ENCODE measurements at regions not wholly inside any gene's neighbourhood (a gene's known extent, or its start where the extent isn't known, plus 50 kb on each side); places are given as distances from the start of the nearest gene placed in this dataset.
"Not testable (repeated sequence)": the region's sequence is repeated elsewhere in the genome, so short reads cannot be mapped to it uniquely, and the experiment has no call there.

DNA sequence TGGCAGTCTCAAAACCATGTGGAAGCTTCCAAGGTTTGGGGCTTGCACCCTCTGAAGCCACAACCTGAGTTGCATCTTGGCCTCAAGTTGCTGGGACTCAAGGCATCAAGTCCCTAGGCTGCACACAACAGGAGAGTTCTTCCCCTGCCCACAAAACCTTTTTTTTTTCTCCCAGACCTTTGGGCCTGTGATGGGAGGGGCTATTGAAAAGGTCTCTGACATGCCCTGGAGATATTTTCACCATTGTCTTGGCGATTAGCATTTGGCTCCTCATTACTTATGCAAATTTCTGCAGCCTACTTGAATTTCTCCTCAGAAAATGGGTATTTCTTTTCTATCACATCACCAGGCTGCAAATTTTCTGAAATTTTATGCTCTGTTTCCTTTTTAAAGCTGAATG is 349.5 kb upstream of the EDA2R start:
- in situ Hi-C loops (cut with MboI), result no loop called here
- no peaks in the 10 kb centered on the region for H3F3A ChIP-seq (ENCODE audit: insufficient read depth)
- no peak for DNase-seq
- H3K4me3 ChIP-seq, result no peak overlapping the region
- no peaks in the 10 kb centered on the region for H3K79me2 ChIP-seq (ENCODE audit: insufficient read depth)
- WGBS, 2 experiments (ENCODE audit: low coverage in 1 of 2, low lambda C conversion rate in 2 of 2, missing lambda C conversion rate in 2 of 2), result 0 to 27% methylated on average over 1 of the region's 1 CpG
- H2AFZ ChIP-seq, result no peak overlapping the region
- H3K27ac ChIP-seq, result no peak overlapping the region
- TF ChIP-seq EZH2 (IDR thresholded peaks at IDR 0.05; ENCODE audit: insufficient read depth, poor library complexity, severe bottlenecking) (no peak), EZH2phosphoT487 (IDR thresholded peaks at IDR 0.05; ENCODE audit: insufficient read depth, low read depth) (no peak)
- H3K36me3 ChIP-seq (ENCODE audit: low read depth), result no peaks in the 10 kb centered on the region
- no peaks in the 10 kb centered on the region for H4K20me1 ChIP-seq (ENCODE audit: insufficient read depth)
- H3K9ac ChIP-seq, result no peak overlapping the region
- no peak overlapping the region for H3K4me2 ChIP-seq (ENCODE audit: unreplicated experiment)
- no peaks in the 10 kb centered on the region for H3K9me3 ChIP-seq (ENCODE audit: low read depth)
- no peaks in the 10 kb centered on the region for H3K4me1 ChIP-seq (ENCODE audit: insufficient read depth)
- no peaks in the 10 kb centered on the region for H3K9me2 ChIP-seq (ENCODE audit: insufficient read depth)
- H3K27me3 ChIP-seq (replicated peaks; ENCODE audit: insufficient read depth), result no peaks in the 10 kb centered on the region

DNA sequence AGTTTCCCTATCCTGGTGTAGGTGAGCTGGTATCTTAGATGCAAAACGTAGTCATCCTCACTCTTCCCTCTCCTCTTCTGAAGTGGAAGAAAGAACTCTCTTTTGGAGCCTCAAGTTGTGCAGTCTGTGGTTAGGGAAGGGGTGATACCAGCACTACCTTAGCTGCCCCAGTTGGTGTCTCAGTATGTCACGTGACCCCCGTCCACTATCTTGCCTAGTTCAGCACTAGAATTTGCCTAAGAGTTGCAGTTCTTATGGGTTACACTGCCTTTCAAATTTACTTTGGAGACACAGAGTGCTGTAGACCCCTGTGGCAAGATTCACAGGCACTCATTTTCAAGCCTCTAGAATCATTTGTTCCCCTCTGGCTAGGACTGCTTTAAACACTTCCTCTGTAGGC is 322.8 kb upstream of the EDA2R start:
- TF ChIP-seq EZH2 (IDR thresholded peaks at IDR 0.05; ENCODE audit: insufficient read depth, poor library complexity, severe bottlenecking) (no peak), EZH2phosphoT487 (IDR thresholded peaks at IDR 0.05; ENCODE audit: insufficient read depth, low read depth) (no peak)
- WGBS, 2 experiments (ENCODE audit: low coverage in 1 of 2, low lambda C conversion rate in 2 of 2, missing lambda C conversion rate in 2 of 2), result 25 to 44% methylated on average over 2 to 3 of the region's 3 CpGs
- Histone ChIP-seq H3K9me3 (ENCODE audit: low read depth) (no peaks in the 10 kb centered on the region), H3K4me1 (ENCODE audit: insufficient read depth) (no peaks in the 10 kb centered on the region), H3F3A (ENCODE audit: insufficient read depth) (no peaks in the 10 kb centered on the region), H3K4me2 (ENCODE audit: unreplicated experiment) (no peak overlapping the region), H2AFZ (no peak overlapping the region), H3K9me2 (ENCODE audit: insufficient read depth) (no peaks in the 10 kb centered on the region), H3K79me2 (ENCODE audit: insufficient read depth) (no peaks in the 10 kb centered on the region), H4K20me1 (ENCODE audit: insufficient read depth) (no peaks in the 10 kb centered on the region), H3K36me3 (ENCODE audit: low read depth) (no peaks in the 10 kb centered on the region), H3K27ac (no peak overlapping the region), H3K27me3 (replicated peaks; ENCODE audit: insufficient read depth) (no peaks in the 10 kb centered on the region), H3K4me3 (no peak overlapping the region), H3K9ac (no peak overlapping the region)
- DNase-seq, result no peak
- in situ Hi-C loops (cut with MboI), result no loop called here

DNA sequence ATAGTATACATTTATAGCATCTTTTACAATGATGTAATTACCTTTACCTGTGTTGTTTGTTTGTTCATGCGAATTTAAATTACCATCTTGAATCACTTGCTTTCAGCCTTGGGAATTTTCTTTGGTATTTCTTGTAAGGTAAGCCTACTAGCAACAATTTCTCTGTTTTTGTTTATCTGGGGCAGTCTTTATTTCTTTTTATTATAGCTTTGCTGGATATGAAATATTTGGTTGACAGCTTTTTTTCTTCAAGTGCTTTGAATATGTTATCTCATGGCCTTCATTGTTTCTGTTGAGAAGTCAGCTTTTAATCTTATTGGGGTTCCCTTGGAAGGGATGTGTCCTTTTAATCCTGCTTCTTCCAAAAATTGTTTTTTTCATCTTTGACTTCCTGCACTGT is 292.8 kb upstream of the EDA2R start:
- H3K27ac ChIP-seq, result no peak overlapping the region
- no peaks in the 10 kb centered on the region for H3K27me3 ChIP-seq (replicated peaks; ENCODE audit: insufficient read depth)
- no peak overlapping the region for H2AFZ ChIP-seq
- DNase-seq, result no peak
- no peaks in the 10 kb centered on the region for H3K79me2 ChIP-seq (ENCODE audit: insufficient read depth)
- H3K9me2 ChIP-seq (ENCODE audit: insufficient read depth), result no peaks in the 10 kb centered on the region
- in situ Hi-C loops (cut with MboI), result no loop called here
- H3K4me1 ChIP-seq (ENCODE audit: insufficient read depth), result no peaks in the 10 kb centered on the region
- no peak overlapping the region for H3K4me3 ChIP-seq
- no peaks in the 10 kb centered on the region for H3K9me3 ChIP-seq (ENCODE audit: low read depth)
- H3K36me3 ChIP-seq (ENCODE audit: low read depth), result no peaks in the 10 kb centered on the region
- H4K20me1 ChIP-seq (ENCODE audit: insufficient read depth), result no peaks in the 10 kb centered on the region
- TF ChIP-seq EZH2phosphoT487 (IDR thresholded peaks at IDR 0.05; ENCODE audit: insufficient read depth, low read depth), result no peak
- no peak for TF ChIP-seq EZH2 (IDR thresholded peaks at IDR 0.05; ENCODE audit: insufficient read depth, poor library complexity, severe bottlenecking)
- H3F3A ChIP-seq (ENCODE audit: insufficient read depth), result no peaks in the 10 kb centered on the region
- WGBS, 2 experiments (ENCODE audit: low coverage in 1 of 2, low lambda C conversion rate in 2 of 2, missing lambda C conversion rate in 2 of 2), result 9 to 14% methylated on average over 1 of the region's 1 CpG
- H3K9ac ChIP-seq, result no peak overlapping the region
- no peak overlapping the region for H3K4me2 ChIP-seq (ENCODE audit: unreplicated experiment)

- H3F3A ChIP-seq (ENCODE audit: insufficient read depth); H3K4me2 ChIP-seq (ENCODE audit: unreplicated experiment); H3K9me3 ChIP-seq (ENCODE audit: low read depth); H3K36me3 ChIP-seq (ENCODE audit: low read depth); H3K27me3 ChIP-seq (replicated peaks; ENCODE audit: insufficient read depth); H3K27ac ChIP-seq; DNase-seq; H3K79me2 ChIP-seq (ENCODE audit: insufficient read depth); H3K9ac ChIP-seq; H3K4me3 ChIP-seq; H4K20me1 ChIP-seq (ENCODE audit: insufficient read depth); H3K4me1 ChIP-seq (ENCODE audit: insufficient read depth); in situ Hi-C loops (cut with MboI); H2AFZ ChIP-seq; H3K9me2 ChIP-seq (ENCODE audit: insufficient read depth): not testable (repeated sequence)
- WGBS, 2 experiments (ENCODE audit: low coverage in 1 of 2, low lambda C conversion rate in 2 of 2, missing lambda C conversion rate in 2 of 2), result 57 to 92% methylated on average over 6 to 13 of the region's 18 CpGs
Measured at GRCh38 chrX:66930516-66930915, 291.6 kb upstream of the EDA2R start.

DNA sequence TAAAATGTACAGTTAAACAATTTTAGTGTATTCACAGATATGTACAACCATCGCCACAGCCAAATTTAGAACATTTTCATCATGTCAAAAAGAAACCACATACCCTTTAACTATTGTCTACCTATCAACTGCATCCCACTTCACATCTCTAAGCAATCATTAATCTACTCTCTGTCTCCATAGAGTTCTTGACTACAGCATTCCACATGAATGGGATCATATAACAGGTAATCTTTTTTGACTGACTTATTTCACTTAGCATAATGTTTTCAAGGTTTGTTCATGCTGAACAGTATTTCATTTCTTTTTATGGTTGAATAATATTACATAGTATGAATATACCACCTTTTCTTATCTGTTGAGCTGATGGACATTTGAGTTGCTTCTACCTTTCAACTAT is 281.4 kb upstream of the EDA2R start:
- in situ Hi-C loops (cut with MboI), result no loop called here
- no peak for TF ChIP-seq EZH2 (IDR thresholded peaks at IDR 0.05; ENCODE audit: insufficient read depth, poor library complexity, severe bottlenecking)
- no peak for TF ChIP-seq EZH2phosphoT487 (IDR thresholded peaks at IDR 0.05; ENCODE audit: insufficient read depth, low read depth)
- Histone ChIP-seq H3K36me3 (ENCODE audit: low read depth) (no peaks in the 10 kb centered on the region), H3K9ac (no peak overlapping the region), H3F3A (ENCODE audit: insufficient read depth) (no peaks in the 10 kb centered on the region), H3K4me2 (ENCODE audit: unreplicated experiment) (no peak overlapping the region), H4K20me1 (ENCODE audit: insufficient read depth) (no peaks in the 10 kb centered on the region), H3K27ac (no peak overlapping the region), H2AFZ (no peak overlapping the region), H3K9me3 (ENCODE audit: low read depth) (no peaks in the 10 kb centered on the region), H3K9me2 (ENCODE audit: insufficient read depth) (no peaks in the 10 kb centered on the region), H3K4me1 (ENCODE audit: insufficient read depth) (no peaks in the 10 kb centered on the region), H3K4me3 (no peak overlapping the region), H3K79me2 (ENCODE audit: insufficient read depth) (no peaks in the 10 kb centered on the region), H3K27me3 (replicated peaks; ENCODE audit: insufficient read depth) (no peaks in the 10 kb centered on the region)
- no peak for DNase-seq
- 38 to 55% methylated on average over 1 of the region's 1 CpG for WGBS, 2 experiments (ENCODE audit: low coverage in 1 of 2, low lambda C conversion rate in 2 of 2, missing lambda C conversion rate in 2 of 2)
